ENCODE measurements at regions not wholly inside any gene's neighbourhood (a gene's known extent, or its start where the extent isn't known, plus 50 kb on each side); places are given as distances from the start of the nearest gene placed in this dataset.

DNA sequence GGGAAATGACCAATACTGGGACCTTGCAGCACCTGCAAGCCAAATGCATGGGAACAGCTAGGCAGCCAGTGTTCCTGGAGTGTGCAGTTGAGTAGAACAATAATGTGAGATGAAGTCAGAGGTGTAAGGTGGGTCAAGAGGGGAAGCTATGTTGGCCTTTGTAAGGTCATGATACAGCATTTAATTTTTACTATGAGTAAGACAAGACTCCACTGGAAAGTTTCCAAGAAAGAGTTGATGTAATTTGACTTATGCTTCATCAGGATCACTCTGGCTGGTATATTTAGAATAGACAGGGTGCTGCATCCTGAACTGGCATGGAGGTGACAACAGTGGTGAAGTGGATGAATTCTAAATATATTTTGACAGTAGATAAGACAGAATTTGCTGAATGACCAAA, 744.8 kb downstream of the KCTD16 start:
- Histone ChIP-seq H3K4me3 (no peak overlapping the region), H3K27me3 (ENCODE audit: insufficient read depth) (no peaks in the 10 kb centered on the region), H3K79me2 (replicated peaks; ENCODE audit: insufficient read depth) (no peaks in the 10 kb centered on the region), H3K4me2 (no peak overlapping the region), H3K27ac (ENCODE audit: low read depth) (no peak overlapping the region), H3K36me3 (ENCODE audit: insufficient read depth) (no peaks in the 10 kb centered on the region), H2AFZ (no peak overlapping the region), H3K4me1 (ENCODE audit: insufficient read depth) (no peaks in the 10 kb centered on the region), H3F3A (replicated peaks; ENCODE audit: low read depth) (no peaks in the 10 kb centered on the region), H3K9me2 (ENCODE audit: insufficient read depth) (no peaks in the 10 kb centered on the region), H4K20me1 (replicated peaks; ENCODE audit: insufficient read depth) (no peaks in the 10 kb centered on the region)
- ATAC-seq: no peak
- Mint-ChIP-seq H3K9me3 (no peaks in the 10 kb centered on the region), H3K4me3 (no peak overlapping the region), H3K4me1 (no peaks in the 10 kb centered on the region), H3K27ac (no peak overlapping the region), H3K36me3 (ENCODE audit: low read depth) (no peaks in the 10 kb centered on the region), H3K27me3 (ENCODE audit: insufficient read depth, low read depth, poor library complexity) (no peaks in the 10 kb centered on the region)
- DNase-seq (ENCODE audit: low spot score): no peak
- TF ChIP-seq, protein P1, sequence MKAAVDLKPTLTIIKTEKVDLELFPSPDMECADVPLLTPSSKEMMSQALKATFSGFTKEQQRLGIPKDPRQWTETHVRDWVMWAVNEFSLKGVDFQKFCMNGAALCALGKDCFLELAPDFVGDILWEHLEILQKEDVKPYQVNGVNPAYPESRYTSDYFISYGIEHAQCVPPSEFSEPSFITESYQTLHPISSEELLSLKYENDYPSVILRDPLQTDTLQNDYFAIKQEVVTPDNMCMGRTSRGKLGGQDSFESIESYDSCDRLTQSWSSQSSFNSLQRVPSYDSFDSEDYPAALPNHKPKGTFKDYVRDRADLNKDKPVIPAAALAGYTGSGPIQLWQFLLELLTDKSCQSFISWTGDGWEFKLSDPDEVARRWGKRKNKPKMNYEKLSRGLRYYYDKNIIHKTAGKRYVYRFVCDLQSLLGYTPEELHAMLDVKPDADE (IDR thresholded peaks at IDR 0.05): no peak
- TF ChIP-seq NANOG (IDR thresholded peaks at IDR 0.05; ENCODE audit: borderline replicate concordance) (no peak), STAT1 (IDR thresholded peaks at IDR 0.05; ENCODE audit: unreplicated experiment) (no peak), JUNB (IDR thresholded peaks at IDR 0.05; ENCODE audit: unreplicated experiment) (no peak), REST (IDR thresholded peaks at IDR 0.05; ENCODE audit: unreplicated experiment) (no peak), CREB1 (CRISPR knock-in tag; IDR thresholded peaks at IDR 0.05; ENCODE audit: low read depth) (no peak)
- TF ChIP-seq, protein P2, sequence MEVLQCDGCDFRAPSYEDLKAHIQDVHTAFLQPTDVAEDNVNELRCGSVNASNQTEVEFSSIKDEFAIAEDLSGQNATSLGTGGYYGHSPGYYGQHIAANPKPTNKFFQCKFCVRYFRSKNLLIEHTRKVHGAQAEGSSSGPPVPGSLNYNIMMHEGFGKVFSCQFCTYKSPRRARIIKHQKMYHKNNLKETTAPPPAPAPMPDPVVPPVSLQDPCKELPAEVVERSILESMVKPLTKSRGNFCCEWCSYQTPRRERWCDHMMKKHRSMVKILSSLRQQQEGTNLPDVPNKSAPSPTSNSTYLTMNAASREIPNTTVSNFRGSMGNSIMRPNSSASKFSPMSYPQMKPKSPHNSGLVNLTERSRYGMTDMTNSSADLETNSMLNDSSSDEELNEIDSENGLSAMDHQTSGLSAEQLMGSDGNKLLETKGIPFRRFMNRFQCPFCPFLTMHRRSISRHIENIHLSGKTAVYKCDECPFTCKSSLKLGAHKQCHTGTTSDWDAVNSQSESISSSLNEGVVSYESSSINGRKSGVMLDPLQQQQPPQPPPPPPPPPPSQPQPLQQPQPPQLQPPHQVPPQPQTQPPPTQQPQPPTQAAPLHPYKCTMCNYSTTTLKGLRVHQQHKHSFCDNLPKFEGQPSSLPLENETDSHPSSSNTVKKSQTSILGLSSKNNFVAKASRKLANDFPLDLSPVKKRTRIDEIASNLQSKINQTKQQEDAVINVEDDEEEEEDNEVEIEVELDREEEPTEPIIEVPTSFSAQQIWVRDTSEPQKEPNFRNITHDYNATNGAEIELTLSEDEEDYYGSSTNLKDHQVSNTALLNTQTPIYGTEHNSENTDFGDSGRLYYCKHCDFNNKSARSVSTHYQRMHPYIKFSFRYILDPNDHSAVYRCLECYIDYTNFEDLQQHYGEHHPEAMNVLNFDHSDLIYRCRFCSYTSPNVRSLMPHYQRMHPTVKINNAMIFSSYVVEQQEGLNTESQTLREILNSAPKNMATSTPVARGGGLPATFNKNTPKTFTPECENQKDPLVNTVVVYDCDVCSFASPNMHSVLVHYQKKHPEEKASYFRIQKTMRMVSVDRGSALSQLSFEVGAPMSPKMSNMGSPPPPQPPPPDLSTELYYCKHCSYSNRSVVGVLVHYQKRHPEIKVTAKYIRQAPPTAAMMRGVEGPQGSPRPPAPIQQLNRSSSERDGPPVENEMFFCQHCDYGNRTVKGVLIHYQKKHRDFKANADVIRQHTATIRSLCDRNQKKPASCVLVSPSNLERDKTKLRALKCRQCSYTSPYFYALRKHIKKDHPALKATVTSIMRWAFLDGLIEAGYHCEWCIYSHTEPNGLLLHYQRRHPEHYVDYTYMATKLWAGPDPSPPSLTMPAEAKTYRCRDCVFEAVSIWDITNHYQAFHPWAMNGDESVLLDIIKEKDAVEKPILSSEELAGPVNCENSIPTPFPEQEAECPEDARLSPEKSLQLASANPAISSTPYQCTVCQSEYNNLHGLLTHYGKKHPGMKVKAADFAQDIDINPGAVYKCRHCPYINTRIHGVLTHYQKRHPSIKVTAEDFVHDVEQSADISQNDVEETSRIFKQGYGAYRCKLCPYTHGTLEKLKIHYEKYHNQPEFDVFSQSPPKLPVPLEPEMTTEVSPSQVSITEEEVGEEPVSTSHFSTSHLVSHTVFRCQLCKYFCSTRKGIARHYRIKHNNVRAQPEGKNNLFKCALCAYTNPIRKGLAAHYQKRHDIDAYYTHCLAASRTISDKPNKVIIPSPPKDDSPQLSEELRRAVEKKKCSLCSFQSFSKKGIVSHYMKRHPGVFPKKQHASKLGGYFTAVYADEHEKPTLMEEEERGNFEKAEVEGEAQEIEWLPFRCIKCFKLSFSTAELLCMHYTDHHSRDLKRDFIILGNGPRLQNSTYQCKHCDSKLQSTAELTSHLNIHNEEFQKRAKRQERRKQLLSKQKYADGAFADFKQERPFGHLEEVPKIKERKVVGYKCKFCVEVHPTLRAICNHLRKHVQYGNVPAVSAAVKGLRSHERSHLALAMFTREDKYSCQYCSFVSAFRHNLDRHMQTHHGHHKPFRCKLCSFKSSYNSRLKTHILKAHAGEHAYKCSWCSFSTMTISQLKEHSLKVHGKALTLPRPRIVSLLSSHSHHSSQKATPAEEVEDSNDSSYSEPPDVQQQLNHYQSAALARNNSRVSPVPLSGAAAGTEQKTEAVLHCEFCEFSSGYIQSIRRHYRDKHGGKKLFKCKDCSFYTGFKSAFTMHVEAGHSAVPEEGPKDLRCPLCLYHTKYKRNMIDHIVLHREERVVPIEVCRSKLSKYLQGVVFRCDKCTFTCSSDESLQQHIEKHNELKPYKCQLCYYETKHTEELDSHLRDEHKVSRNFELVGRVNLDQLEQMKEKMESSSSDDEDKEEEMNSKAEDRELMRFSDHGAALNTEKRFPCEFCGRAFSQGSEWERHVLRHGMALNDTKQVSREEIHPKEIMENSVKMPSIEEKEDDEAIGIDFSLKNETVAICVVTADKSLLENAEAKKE (CRISPR knock-in tag; IDR thresholded peaks at IDR 0.05): no peak

Data from GM23338 (cell line).